OCI-LY3 (cell line): ENCODE measurements at regions not wholly inside any gene's neighbourhood (a gene's known extent, or its start where the extent isn't known, plus 50 kb on each side); places are given as distances from the start of the nearest gene placed in this dataset.

Experiments used
- CTCF ChIP-seq: fragments of 200-600, 300-600 bp; sonication (generic); IDR thresholded peaks from 2 replicates; pipeline ENCODE4 v1.5.1; 2014; ENCODE audit warnings: antibody characterized with exemption, low read length, low read depth
- EZH2phosphoT487 ChIP-seq: fragments of 200-600 bp; shearing (Covaris generic); IDR thresholded peaks from 2 replicates; pipeline ENCODE4 v1.6.1; 2018; ENCODE audit warnings: antibody characterized with exemption, mixed run types, low read depth

GRCh38 chr4:165782623-165783022, 90.4 kb upstream of the TLL1 start:
- no peak for TF ChIP-seq CTCF
- TF ChIP-seq EZH2phosphoT487: no peak
